ENCODE measurements at regions not wholly inside any gene's neighbourhood (a gene's known extent, or its start where the extent isn't known, plus 50 kb on each side); places are given as distances from the start of the nearest gene placed in this dataset.
"Not testable (repeated sequence)": the region's sequence is repeated elsewhere in the genome, so short reads cannot be mapped to it uniquely, and the experiment has no call there.

GRCh38 chr20:55937283-55937682 lies 68.0 kb downstream of the CBLN4 start:
- DNase-seq (ENCODE audit: low read depth): no peak
- H3K4me3 ChIP-seq (ENCODE audit: low read depth, low read length): no peak overlapping the region
- TF ChIP-seq MYC (IDR thresholded peaks at IDR 0.05; ENCODE audit: low read depth, low read length): no peak
- no peak for TF ChIP-seq MAX (IDR thresholded peaks at IDR 0.05; ENCODE audit: low read depth, low read length)

GRCh38 chr20:55936209-55936595 lies 69.1 kb downstream of the CBLN4 start:
- TF ChIP-seq MYC (IDR thresholded peaks at IDR 0.05; ENCODE audit: low read depth, low read length): no peak
- TF ChIP-seq CTCF (IDR thresholded peaks at IDR 0.05; ENCODE audit: low read depth, low read length): no peak
- no peak for TF ChIP-seq MAX (IDR thresholded peaks at IDR 0.05; ENCODE audit: low read depth, low read length)
- no peak for TF ChIP-seq POLR2A (IDR thresholded peaks at IDR 0.05; ENCODE audit: extremely low read depth, insufficient read length)
- no peak for DNase-seq (ENCODE audit: low read depth)
- no peak overlapping the region for H3K4me3 ChIP-seq (ENCODE audit: low read depth, low read length)

GRCh38 chr20:55935448-55936208 lies 69.7 kb downstream of the CBLN4 start:
- H3K4me3 ChIP-seq (ENCODE audit: low read depth, low read length): no peak overlapping the region
- TF ChIP-seq MAX (IDR thresholded peaks at IDR 0.05; ENCODE audit: low read depth, low read length) (no peak), CTCF (IDR thresholded peaks at IDR 0.05; ENCODE audit: low read depth, low read length) (no peak), POLR2A (IDR thresholded peaks at IDR 0.05; ENCODE audit: extremely low read depth, insufficient read length) (no peak), MYC (IDR thresholded peaks at IDR 0.05; ENCODE audit: low read depth, low read length) (no peak)
- DNase-seq (ENCODE audit: low read depth): no peak

- no peak for TF ChIP-seq MAX (IDR thresholded peaks at IDR 0.05; ENCODE audit: low read depth, low read length)
- no peak for TF ChIP-seq CTCF (IDR thresholded peaks at IDR 0.05; ENCODE audit: low read depth, low read length)
- TF ChIP-seq MYC (IDR thresholded peaks at IDR 0.05; ENCODE audit: low read depth, low read length): no peak
- no peak for TF ChIP-seq POLR2A (IDR thresholded peaks at IDR 0.05; ENCODE audit: extremely low read depth, insufficient read length)
- no peak overlapping the region for H3K4me3 ChIP-seq (ENCODE audit: low read depth, low read length)
- DNase-seq (ENCODE audit: low read depth): no peak
These were observed 71.2 kb downstream of the CBLN4 start for GRCh38 chr20:55934146-55934545.

- not testable (repeated sequence) for H3K4me3 ChIP-seq (ENCODE audit: low read depth, low read length); DNase-seq (ENCODE audit: low read depth)
These were observed 74.4 kb downstream of the CBLN4 start for GRCh38 chr20:55930876-55931275.

- DNase-seq (ENCODE audit: low read depth): no peak
- no peak for TF ChIP-seq MAX (IDR thresholded peaks at IDR 0.05; ENCODE audit: low read depth, low read length)
- no peak for TF ChIP-seq MYC (IDR thresholded peaks at IDR 0.05; ENCODE audit: low read depth, low read length)
- TF ChIP-seq CTCF (IDR thresholded peaks at IDR 0.05; ENCODE audit: low read depth, low read length): no peak
- TF ChIP-seq POLR2A (IDR thresholded peaks at IDR 0.05; ENCODE audit: extremely low read depth, insufficient read length): no peak
- H3K4me3 ChIP-seq (ENCODE audit: low read depth, low read length): no peak overlapping the region
These were observed 77.1 kb downstream of the CBLN4 start for GRCh38 chr20:55928266-55928665.

GRCh38 chr20:55919956-55920355 lies 85.4 kb downstream of the CBLN4 start:
- no peak for TF ChIP-seq MYC (IDR thresholded peaks at IDR 0.05; ENCODE audit: low read depth, low read length)
- no peak for TF ChIP-seq POLR2A (IDR thresholded peaks at IDR 0.05; ENCODE audit: extremely low read depth, insufficient read length)
- no peak for DNase-seq (ENCODE audit: low read depth)

More at GRCh38 chr20:55919956-55920355, 85.4 kb downstream of the CBLN4 start:
- no peak overlapping the region for H3K4me3 ChIP-seq (ENCODE audit: low read depth, low read length)
